H1 (cell line): ENCODE measurements at regions not wholly inside any gene's neighbourhood (a gene's known extent, or its start where the extent isn't known, plus 50 kb on each side); places are given as distances from the start of the nearest gene placed in this dataset.
A peak's percentile ranks its signal among the peaks of the same experiment; 100 is the strongest.

Source experiments
- CTCF ChIA-PET: fragments of 300-600 bp; sonication (Branson Sonifier 250); formaldehyde crosslinking; loops from one replicate; lab custom pipeline; 2021; ENCODE audit not compliant: partially characterized antibody; lab: Charles Lee
- POLR2A ChIA-PET: fragments of 300-600 bp; sonication (Branson Sonifier 250); formaldehyde crosslinking; loops from one replicate; lab custom pipeline; 2021; ENCODE audit warnings: inconsistent platforms; ENCODE audit not compliant: partially characterized antibody; lab: Charles Lee
- DNase-seq, 2 experiments: peaks; one replicate each; pipeline versions ENCODE4 v3.0.0 to v3.0.0-alpha.2; 2010 to 2022; ENCODE audit warnings: low spot score in 2 of 2, low read depth in 1 of 2, mixed read lengths in 1 of 2
- FAIRE-seq: peaks from 2 replicates; lab custom pipeline; 2011; peaks lifted over from hg19 to GRCh38; lab: Jason Lieb, UNC
- H2AFZ ChIP-seq: 2 replicates; pipeline ENCODE4 v1.8.1; 2012; ENCODE audit warnings: low read length, inconsistent platforms
- H2AK5ac ChIP-seq: 2 replicates; pipeline ENCODE4 v1.6.1; 2013; ENCODE audit warnings: low read depth, low read length
- H2BK120ac ChIP-seq: replicated peaks from 2 replicates; pipeline ENCODE3; 2013; ENCODE audit warnings: low read depth, low read length, inconsistent platforms
- H2BK12ac ChIP-seq: 2 replicates; pipeline ENCODE4 v1.6.1; 2013; ENCODE audit warnings: low read depth, low read length
- H2BK15ac ChIP-seq: 2 replicates; pipeline ENCODE4 v1.6.1; 2013; ENCODE audit warnings: low read length
- H2BK20ac ChIP-seq: 2 replicates; pipeline ENCODE4 v1.6.1; 2013; ENCODE audit warnings: low read length
- H2BK5ac ChIP-seq: 2 replicates; pipeline ENCODE4 v1.6.1; 2013; ENCODE audit warnings: low read depth, low read length
- H3K14ac ChIP-seq: 2 replicates; pipeline ENCODE4 v1.6.1; 2013; ENCODE audit warnings: inconsistent platforms; ENCODE audit not compliant: insufficient read length
- H3K18ac ChIP-seq: 2 replicates; pipeline ENCODE4 v1.6.1; 2013; ENCODE audit warnings: low read length; ENCODE audit errors: extremely low read depth
- H3K23ac ChIP-seq: 2 replicates; pipeline ENCODE4 v1.6.1; 2013; ENCODE audit warnings: inconsistent platforms; ENCODE audit not compliant: insufficient read length
- H3K23me2 ChIP-seq: 2 replicates; pipeline ENCODE4 v1.6.1; 2013; ENCODE audit warnings: low read depth, low read length
- H3K27ac ChIP-seq: 2 replicates; pipeline ENCODE4 v1.6.1; 2011; ENCODE audit warnings: low read depth, low read length, inconsistent platforms
- H3K27me3 ChIP-seq, 4 experiments: replicated peaks in 1 of 4; 1 replicate in 1 of 4; 2 replicates in 3 of 4; pipeline versions ENCODE4 v1.6.1 to v1.8.1; 2011 to 2013; ENCODE audit warnings: low read length in 3 of 4, mild to moderate bottlenecking in 3 of 4, inconsistent platforms in 2 of 4, mixed read lengths in 2 of 4, moderate library complexity in 1 of 4; ENCODE audit not compliant: control insufficient read depth in 3 of 4, insufficient read depth in 3 of 4; ENCODE audit errors: extremely low read depth in 1 of 4
- H3K36me3 ChIP-seq, 4 experiments: 2 replicates each; pipeline versions ENCODE4 v1.6.1 to v1.8.1; 2011 to 2013; ENCODE audit warnings: mild to moderate bottlenecking in 4 of 4, low read length in 3 of 4, moderate library complexity in 2 of 4, control low read depth in 1 of 4, inconsistent platforms in 1 of 4; ENCODE audit not compliant: insufficient read depth in 4 of 4, control insufficient read depth in 2 of 4
- H3K4ac ChIP-seq: replicated peaks from 2 replicates; pipeline ENCODE3; 2013; ENCODE audit warnings: low read length, low read depth, mixed read lengths, inconsistent platforms; ENCODE audit not compliant: insufficient read length
- H3K4me1 ChIP-seq, 4 experiments: replicated peaks in 1 of 4; 1 replicate in 1 of 4; 2 replicates in 3 of 4; pipeline versions ENCODE4 v1.6.1 to v1.8.1; 2011 to 2013; ENCODE audit warnings: low read length in 3 of 4, inconsistent platforms in 2 of 4, mixed read lengths in 1 of 4; ENCODE audit not compliant: insufficient read depth in 4 of 4, control insufficient read depth in 3 of 4
- H3K4me2 ChIP-seq, 2 experiments: 2 replicates each; pipeline versions ENCODE4 v1.6.1 to v1.8.1; 2011 to 2013; ENCODE audit warnings: low read depth in 2 of 2, low read length in 2 of 2, control low read depth in 1 of 2, inconsistent platforms in 1 of 2, mild to moderate bottlenecking in 1 of 2; ENCODE audit not compliant: insufficient read depth in 1 of 2
- H3K4me3 ChIP-seq, 4 experiments: fragments of 200-600, 300-600 bp in 1 of 4; sonication (generic), shearing (Covaris generic), sonication (Bioruptor Twin) in 1 of 4; 2 replicates each; pipeline versions ENCODE4 v1.5.1 to v1.8.1; 2011 to 2016; ENCODE audit warnings: low read length in 4 of 4, low read depth in 3 of 4, control low read depth in 2 of 4, inconsistent platforms in 2 of 4, mild to moderate bottlenecking in 2 of 4, mixed read lengths in 1 of 4, moderate library complexity in 1 of 4; ENCODE audit not compliant: insufficient read depth in 2 of 4; ENCODE audit errors: extremely low read depth in 1 of 4
- H3K56ac ChIP-seq: replicated peaks from 2 replicates; pipeline ENCODE3; 2013; ENCODE audit warnings: low read depth, mild to moderate bottlenecking, mixed read lengths, low read length, inconsistent platforms; ENCODE audit not compliant: insufficient read length
- H3K79me1 ChIP-seq: 2 replicates; pipeline ENCODE4 v1.6.1; 2013; ENCODE audit warnings: low read depth, low read length, control low read depth
- H3K79me2 ChIP-seq, 2 experiments: 2 replicates each; pipeline versions ENCODE4 v1.6.1 to v1.8.1; 2012 to 2013; ENCODE audit warnings: low read length in 2 of 2, mild to moderate bottlenecking in 2 of 2, inconsistent platforms in 1 of 2; ENCODE audit not compliant: insufficient read depth in 2 of 2, control insufficient read depth in 1 of 2
- H3K9ac ChIP-seq, 4 experiments: replicated peaks in 1 of 4; 1 replicate in 1 of 4; 2 replicates in 3 of 4; pipeline versions ENCODE4 v1.6.1 to v1.8.1; 2011 to 2013; ENCODE audit warnings: low read depth in 3 of 4, low read length in 3 of 4, control low read depth in 2 of 4, mild to moderate bottlenecking in 2 of 4, moderate library complexity in 2 of 4, inconsistent platforms in 1 of 4; ENCODE audit errors: extremely low read depth in 1 of 4
- H3K9me3 ChIP-seq, 2 experiments: 2 replicates each; pipeline versions ENCODE4 v1.6.1 to v1.8.1; 2012 to 2013; ENCODE audit warnings: mild to moderate bottlenecking in 2 of 2, moderate library complexity in 2 of 2, control low read depth in 1 of 2, inconsistent platforms in 1 of 2, low read depth in 1 of 2, low read length in 1 of 2, mixed read lengths in 1 of 2; ENCODE audit not compliant: insufficient read depth in 2 of 2
- H4K20me1 ChIP-seq, 2 experiments: replicated peaks in 1 of 2; 2 replicates each; pipeline versions ENCODE3 to v1.8.1; 2011 to 2013; ENCODE audit warnings: inconsistent platforms in 2 of 2, low read length in 2 of 2, mild to moderate bottlenecking in 1 of 2; ENCODE audit not compliant: insufficient read depth in 2 of 2, control insufficient read depth in 1 of 2
- H4K5ac ChIP-seq: 2 replicates; pipeline ENCODE4 v1.6.1; 2013; ENCODE audit warnings: low read length, low read depth, mixed read lengths, inconsistent platforms; ENCODE audit not compliant: insufficient read length
- H4K8ac ChIP-seq: 2 replicates; pipeline ENCODE4 v1.8.0; 2013; ENCODE audit warnings: mild to moderate bottlenecking, moderate library complexity, low read length, inconsistent platforms; ENCODE audit not compliant: insufficient read depth; ENCODE audit errors: extremely low read depth
- H4K91ac ChIP-seq: replicated peaks from 2 replicates; pipeline ENCODE3; 2013; ENCODE audit warnings: low read length, mixed read lengths, inconsistent platforms; ENCODE audit not compliant: insufficient read length
- EP300 ChIP-seq, 2 experiments: IDR thresholded peaks; 1 replicate in 1 of 2; 2 replicates in 1 of 2; pipeline ENCODE4 v1.6.1; 2011 to 2012; ENCODE audit warnings: low read depth in 2 of 2, low read length in 2 of 2, mild to moderate bottlenecking in 2 of 2, borderline replicate concordance in 1 of 2, inconsistent platforms in 1 of 2, moderate library complexity in 1 of 2
- RAD21 ChIP-seq, 2 experiments: IDR thresholded peaks in 1 of 2; conservative IDR thresholded peaks in 1 of 2; 2 replicates each; pipeline ENCODE4 v1.6.1; 2011; ENCODE audit warnings: low read depth in 2 of 2, low read length in 2 of 2, improper control_type of control experiment in 1 of 2, inconsistent platforms in 1 of 2, mild to moderate bottlenecking in 1 of 2, moderate library complexity in 1 of 2
- SAP30 ChIP-seq: fragments of 300-600 bp; sonication (generic); IDR thresholded peaks from 2 replicates; pipeline ENCODE4 v1.7.1; 2012; ENCODE audit warnings: low read length, moderate library complexity, mild to moderate bottlenecking, inconsistent platforms; ENCODE audit not compliant: insufficient read depth, insufficient replicate concordance
- SP4 ChIP-seq: IDR thresholded peaks from 2 replicates; pipeline ENCODE4 v1.6.1; 2012; ENCODE audit warnings: low read length, inconsistent platforms
- WGBS, 2 experiments: shearing (Covaris generic) in 1 of 2; methylation state at CpG; one replicate each; pipeline versions ENCODE4 v1.1.6 to v1.1.7; 2013 to 2015; ENCODE audit warnings: low lambda C conversion rate in 2 of 2, mixed read lengths in 2 of 2, inconsistent platforms in 1 of 2, low coverage in 1 of 2, missing lambda C conversion rate in 1 of 2; ENCODE audit not compliant: insufficient replicate concordance in 2 of 2, insufficient coverage in 1 of 2, insufficient read length in 1 of 2; ENCODE audit errors: extremely low coverage in 1 of 2, missing lambda C conversion rate in 1 of 2; 5-methylcytosine and 5-hydroxymethylcytosine counted together
- TF ChIP-seq, protein P1 (sequence below), 3 experiments: IDR thresholded peaks; 1 replicate in 2 of 3; 2 replicates in 1 of 3; pipeline versions ENCODE4 v1.5.1 to v1.6.1; 2011; ENCODE audit warnings: low read length in 3 of 3, mild to moderate bottlenecking in 3 of 3, inconsistent platforms in 2 of 3, low read depth in 1 of 3, moderate library complexity in 1 of 3; ENCODE audit not compliant: insufficient read depth in 1 of 3; ENCODE audit errors: control extremely low read depth in 1 of 3

DNA sequence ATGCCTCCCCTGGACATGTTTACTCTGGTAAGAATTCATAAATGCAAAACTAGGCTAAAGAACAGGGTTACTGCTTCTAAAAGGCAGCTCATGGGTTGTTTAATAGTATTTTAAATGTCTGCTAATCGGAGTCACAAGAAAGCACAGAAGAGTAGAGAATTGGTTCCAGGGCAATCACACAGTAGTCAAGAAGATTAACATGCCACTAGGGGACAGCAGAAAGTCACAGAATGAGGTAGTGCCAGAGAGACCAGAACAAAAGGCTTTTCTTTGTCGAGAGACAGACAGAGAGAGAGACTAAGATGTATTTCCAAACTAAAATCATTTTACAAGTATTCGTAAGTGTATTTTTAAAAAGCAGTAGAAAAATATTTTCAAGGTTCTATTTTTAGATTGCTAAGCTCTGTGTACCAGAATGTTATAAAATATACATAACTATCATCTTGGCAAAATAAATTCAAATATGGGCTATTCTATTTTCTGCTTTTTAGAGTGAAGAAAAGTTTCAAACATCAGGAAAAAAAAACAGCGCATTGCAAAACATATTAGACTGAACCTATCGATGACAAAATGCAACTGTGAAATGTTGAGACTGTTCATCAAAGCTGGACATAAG, 78.3 kb upstream of the CDIN1 start:
- no peak overlapping the region for H2BK120ac ChIP-seq
- H2BK5ac ChIP-seq = no peak overlapping the region
- H2AFZ ChIP-seq = no peak overlapping the region
- H4K91ac ChIP-seq = no peak overlapping the region
- H4K20me1 ChIP-seq = no peaks in the 10 kb centered on the region
- no peak overlapping the region for H3K4ac ChIP-seq
- no peaks in the 10 kb centered on the region for H3K9me3 ChIP-seq
- ChIA-PET CTCF (interaction anchor here (0.6 to 2.9 kb wide), 28 partner anchors 9 to 1256 kb away, joined by 3 to 11 read pairs (median 3); no protein-coding TSS in a partner anchor), POLR2A (no interaction called here)
- no peak overlapping the region for H3K18ac ChIP-seq
- H3K23ac ChIP-seq = no peak overlapping the region
- no peak overlapping the region for H3K27ac ChIP-seq
- no peaks in the 10 kb centered on the region for H3K27me3 ChIP-seq
- no peak overlapping the region for H3K4me2 ChIP-seq
- H3K9ac ChIP-seq = no peak overlapping the region
- H2BK12ac ChIP-seq = no peak overlapping the region
- WGBS, 2 experiments = 61% methylated on average over 5 of the region's 5 CpGs; no CpG with 5 or more reads in 1 of the 2 experiments
- FAIRE-seq = peak; percentile 88
- H4K5ac ChIP-seq = no peak overlapping the region
- no peak for DNase-seq
- H2BK20ac ChIP-seq = no peak overlapping the region
- peaks cover 0 to 2% (median 0%) of the 10 kb centered on the region in 4 experiments; a peak in 1 of 7 replicates for H3K4me1 ChIP-seq
- H2BK15ac ChIP-seq = no peak overlapping the region
- H3K79me1 ChIP-seq = no peaks in the 10 kb centered on the region
- H3K23me2 ChIP-seq = no peaks in the 10 kb centered on the region
- H2AK5ac ChIP-seq = no peak overlapping the region
- no peak overlapping the region for H3K14ac ChIP-seq
- H4K8ac ChIP-seq = no peak overlapping the region
- H3K36me3 ChIP-seq = no peaks in the 10 kb centered on the region
- no peak overlapping the region for H3K4me3 ChIP-seq
- no peaks in the 10 kb centered on the region for H3K79me2 ChIP-seq
- H3K56ac ChIP-seq = no peak overlapping the region
- TF ChIP-seq, protein P1, sequence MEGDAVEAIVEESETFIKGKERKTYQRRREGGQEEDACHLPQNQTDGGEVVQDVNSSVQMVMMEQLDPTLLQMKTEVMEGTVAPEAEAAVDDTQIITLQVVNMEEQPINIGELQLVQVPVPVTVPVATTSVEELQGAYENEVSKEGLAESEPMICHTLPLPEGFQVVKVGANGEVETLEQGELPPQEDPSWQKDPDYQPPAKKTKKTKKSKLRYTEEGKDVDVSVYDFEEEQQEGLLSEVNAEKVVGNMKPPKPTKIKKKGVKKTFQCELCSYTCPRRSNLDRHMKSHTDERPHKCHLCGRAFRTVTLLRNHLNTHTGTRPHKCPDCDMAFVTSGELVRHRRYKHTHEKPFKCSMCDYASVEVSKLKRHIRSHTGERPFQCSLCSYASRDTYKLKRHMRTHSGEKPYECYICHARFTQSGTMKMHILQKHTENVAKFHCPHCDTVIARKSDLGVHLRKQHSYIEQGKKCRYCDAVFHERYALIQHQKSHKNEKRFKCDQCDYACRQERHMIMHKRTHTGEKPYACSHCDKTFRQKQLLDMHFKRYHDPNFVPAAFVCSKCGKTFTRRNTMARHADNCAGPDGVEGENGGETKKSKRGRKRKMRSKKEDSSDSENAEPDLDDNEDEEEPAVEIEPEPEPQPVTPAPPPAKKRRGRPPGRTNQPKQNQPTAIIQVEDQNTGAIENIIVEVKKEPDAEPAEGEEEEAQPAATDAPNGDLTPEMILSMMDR (IDR thresholded peaks at IDR 0.05; ENCODE audit: control extremely low read depth in 1 of 3, insufficient read depth in 1 of 3, low read depth in 1 of 3, low read length in 3 of 3) = peak in 2 of 3 experiments; percentile 78 to 83; a peak in 3 of 4 replicates
- TF ChIP-seq SP4 (no peak), SAP30 (no peak), EP300 (IDR thresholded peaks at IDR 0.05; ENCODE audit: borderline replicate concordance in 1 of 2, low read depth in 2 of 2, low read length in 2 of 2) (0 out of 3 replicates have a peak, but pooled peaks of 1 of the 2 experiments have one; percentile 27), RAD21 (IDR thresholded peaks at IDR 0.05 in 1 of 2, conservative IDR thresholded peaks at IDR 0.05 in 1 of 2; ENCODE audit: low read depth in 2 of 2, low read length in 2 of 2) (peak; percentile 98 to 99)
